ENCODE measurements at regions not wholly inside any gene's neighbourhood (a gene's known extent, or its start where the extent isn't known, plus 50 kb on each side); places are given as distances from the start of the nearest gene placed in this dataset.

GRCh38 chr14:87797001-87797400 lies 196.0 kb downstream of the GALC start:
- Histone ChIP-seq H3K9me3 (ENCODE audit: control insufficient read depth in 4 of 4, low read length in 3 of 4) (no peaks in the 10 kb centered on the region), H3K4me3 (ENCODE audit: low read depth in 1 of 3, low read length in 3 of 3) (no peak overlapping the region), H3K27me3 (ENCODE audit: control insufficient read depth in 4 of 4, insufficient read depth in 4 of 4, low read length in 3 of 4) (peaks cover 0 to 4% (median 0%) of the 10 kb centered on the region in 4 donors), H3K9ac (ENCODE audit: low read depth in 1 of 2, low read length in 2 of 2) (no peak overlapping the region), H3K27ac (ENCODE audit: low read depth in 1 of 2, low read length in 2 of 2) (no peak overlapping the region), H3K36me3 (ENCODE audit: control insufficient read depth in 4 of 4, insufficient read depth in 3 of 4, low read depth in 1 of 4, low read length in 3 of 4) (no peaks in the 10 kb centered on the region), H3K4me1 (ENCODE audit: control insufficient read depth in 4 of 4, insufficient read depth in 4 of 4, low read length in 3 of 4) (no peaks in the 10 kb centered on the region)
- DNase-seq (ENCODE audit: low spot score), result no peak
- 44% methylated on average over 7 of the region's 7 CpGs for WGBS
- TF ChIP-seq RXRA (IDR thresholded peaks at IDR 0.05), result no peak
- TF ChIP-seq ZBTB33 (IDR thresholded peaks at IDR 0.05), result no peak
- no peak for TF ChIP-seq YY1 (IDR thresholded peaks at IDR 0.05)
- TF ChIP-seq, protein P1, sequence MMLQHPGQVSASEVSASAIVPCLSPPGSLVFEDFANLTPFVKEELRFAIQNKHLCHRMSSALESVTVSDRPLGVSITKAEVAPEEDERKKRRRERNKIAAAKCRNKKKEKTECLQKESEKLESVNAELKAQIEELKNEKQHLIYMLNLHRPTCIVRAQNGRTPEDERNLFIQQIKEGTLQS (IDR thresholded peaks at IDR 0.05), result no peak
- TF ChIP-seq HNF4G (IDR thresholded peaks at IDR 0.05), result no peak
- TF ChIP-seq GABPA (IDR thresholded peaks at IDR 0.05 in 1 of 2, conservative IDR thresholded peaks at IDR 0.05 in 1 of 2), result no peak
- TF ChIP-seq NR2F2 (IDR thresholded peaks at IDR 0.05), result no peak
- TF ChIP-seq, protein P2, sequence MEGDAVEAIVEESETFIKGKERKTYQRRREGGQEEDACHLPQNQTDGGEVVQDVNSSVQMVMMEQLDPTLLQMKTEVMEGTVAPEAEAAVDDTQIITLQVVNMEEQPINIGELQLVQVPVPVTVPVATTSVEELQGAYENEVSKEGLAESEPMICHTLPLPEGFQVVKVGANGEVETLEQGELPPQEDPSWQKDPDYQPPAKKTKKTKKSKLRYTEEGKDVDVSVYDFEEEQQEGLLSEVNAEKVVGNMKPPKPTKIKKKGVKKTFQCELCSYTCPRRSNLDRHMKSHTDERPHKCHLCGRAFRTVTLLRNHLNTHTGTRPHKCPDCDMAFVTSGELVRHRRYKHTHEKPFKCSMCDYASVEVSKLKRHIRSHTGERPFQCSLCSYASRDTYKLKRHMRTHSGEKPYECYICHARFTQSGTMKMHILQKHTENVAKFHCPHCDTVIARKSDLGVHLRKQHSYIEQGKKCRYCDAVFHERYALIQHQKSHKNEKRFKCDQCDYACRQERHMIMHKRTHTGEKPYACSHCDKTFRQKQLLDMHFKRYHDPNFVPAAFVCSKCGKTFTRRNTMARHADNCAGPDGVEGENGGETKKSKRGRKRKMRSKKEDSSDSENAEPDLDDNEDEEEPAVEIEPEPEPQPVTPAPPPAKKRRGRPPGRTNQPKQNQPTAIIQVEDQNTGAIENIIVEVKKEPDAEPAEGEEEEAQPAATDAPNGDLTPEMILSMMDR (IDR thresholded peaks at IDR 0.05; ENCODE audit: low read depth, low read length, missing input control), result no peak
- TF ChIP-seq JUND (IDR thresholded peaks at IDR 0.05), result no peak
- no peak for TF ChIP-seq FOXA1 (IDR thresholded peaks at IDR 0.05)
- TF ChIP-seq TAF1 (conservative IDR thresholded peaks at IDR 0.05), result no peak
- TF ChIP-seq, protein P3, sequence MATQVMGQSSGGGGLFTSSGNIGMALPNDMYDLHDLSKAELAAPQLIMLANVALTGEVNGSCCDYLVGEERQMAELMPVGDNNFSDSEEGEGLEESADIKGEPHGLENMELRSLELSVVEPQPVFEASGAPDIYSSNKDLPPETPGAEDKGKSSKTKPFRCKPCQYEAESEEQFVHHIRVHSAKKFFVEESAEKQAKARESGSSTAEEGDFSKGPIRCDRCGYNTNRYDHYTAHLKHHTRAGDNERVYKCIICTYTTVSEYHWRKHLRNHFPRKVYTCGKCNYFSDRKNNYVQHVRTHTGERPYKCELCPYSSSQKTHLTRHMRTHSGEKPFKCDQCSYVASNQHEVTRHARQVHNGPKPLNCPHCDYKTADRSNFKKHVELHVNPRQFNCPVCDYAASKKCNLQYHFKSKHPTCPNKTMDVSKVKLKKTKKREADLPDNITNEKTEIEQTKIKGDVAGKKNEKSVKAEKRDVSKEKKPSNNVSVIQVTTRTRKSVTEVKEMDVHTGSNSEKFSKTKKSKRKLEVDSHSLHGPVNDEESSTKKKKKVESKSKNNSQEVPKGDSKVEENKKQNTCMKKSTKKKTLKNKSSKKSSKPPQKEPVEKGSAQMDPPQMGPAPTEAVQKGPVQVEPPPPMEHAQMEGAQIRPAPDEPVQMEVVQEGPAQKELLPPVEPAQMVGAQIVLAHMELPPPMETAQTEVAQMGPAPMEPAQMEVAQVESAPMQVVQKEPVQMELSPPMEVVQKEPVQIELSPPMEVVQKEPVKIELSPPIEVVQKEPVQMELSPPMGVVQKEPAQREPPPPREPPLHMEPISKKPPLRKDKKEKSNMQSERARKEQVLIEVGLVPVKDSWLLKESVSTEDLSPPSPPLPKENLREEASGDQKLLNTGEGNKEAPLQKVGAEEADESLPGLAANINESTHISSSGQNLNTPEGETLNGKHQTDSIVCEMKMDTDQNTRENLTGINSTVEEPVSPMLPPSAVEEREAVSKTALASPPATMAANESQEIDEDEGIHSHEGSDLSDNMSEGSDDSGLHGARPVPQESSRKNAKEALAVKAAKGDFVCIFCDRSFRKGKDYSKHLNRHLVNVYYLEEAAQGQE (IDR thresholded peaks at IDR 0.05), result no peak
- no peak for TF ChIP-seq RAD21 (IDR thresholded peaks at IDR 0.05)
- no peak for TF ChIP-seq MAX (IDR thresholded peaks at IDR 0.05)
- no peak for TF ChIP-seq SP1 (IDR thresholded peaks at IDR 0.05)
- no peak for TF ChIP-seq EGR1 (IDR thresholded peaks at IDR 0.05; ENCODE audit: low read depth in 2 of 2)
- TF ChIP-seq HNF4A (conservative IDR thresholded peaks at IDR 0.05), result no peak
- no peak for TF ChIP-seq FOXA2 (IDR thresholded peaks at IDR 0.05)
